Testis (tissue), 2 donors: ENCODE measurements at regions not wholly inside any gene's neighbourhood (a gene's known extent, or its start where the extent isn't known, plus 50 kb on each side); places are given as distances from the start of the nearest gene placed in this dataset.
"Not testable (repeated sequence)": the region's sequence is repeated elsewhere in the genome, so short reads cannot be mapped to it uniquely, and the experiment has no call there.

ENCODE experiments used
- DNase-seq: peaks from one replicate; pipeline ENCODE4 v3.0.0-alpha.2; 2019
- H3K27ac ChIP-seq, 2 donors: fragments of 200-600 bp; sonication (generic); one replicate each; pipeline ENCODE4 v1.5.1; 2019
- H3K27me3 ChIP-seq: fragments of 200-600 bp; sonication (generic); one replicate; pipeline ENCODE4 v1.5.1; 2019
- H3K36me3 ChIP-seq: fragments of 200-600 bp; sonication (generic); one replicate; pipeline ENCODE4 v1.5.1; 2017; ENCODE audit warnings: low read depth; ENCODE audit errors: missing control alignments
- H3K4me1 ChIP-seq: fragments of 200-600 bp; sonication (generic); one replicate; pipeline ENCODE4 v1.5.1; 2019
- H3K4me3 ChIP-seq, 2 donors: fragments of 200-600 bp; sonication (generic); one replicate each; pipeline ENCODE4 v1.5.1; 2017 to 2019
- H3K9me3 ChIP-seq: fragments of 200-600 bp; sonication (generic); one replicate; pipeline ENCODE4 v1.5.1; 2017
- POLR2A ChIP-seq: fragments of 450-650 bp; IDR thresholded peaks from one replicate; pipeline ENCODE4 v1.6.1; 2017; ENCODE audit warnings: antibody characterized with exemption, mild to moderate bottlenecking, moderate library complexity
- WGBS, 2 donors: methylation state at CpG; one replicate each; pipeline ENCODE4 v1.1.5; 2018; 5-methylcytosine and 5-hydroxymethylcytosine counted together
- intact Hi-C: fragments of 100-400 bp; cut with DNase I; formaldehyde crosslinking; loops from one replicate; pipeline ENCODE4 v1.15.1; 2023; ENCODE audit warnings: low total_unique reads
- TF ChIP-seq, protein P1 (sequence below), 3 experiments: fragments of 450-650 bp in 2 of 3; fragments of 200-600 bp in 1 of 3; sonication (generic) in 1 of 3; IDR thresholded peaks; one replicate each; pipeline ENCODE4 v1.5.1; 2016 to 2019; ENCODE audit warnings: antibody characterized with exemption in 3 of 3, mild to moderate bottlenecking in 2 of 3, moderate library complexity in 1 of 3

DNA sequence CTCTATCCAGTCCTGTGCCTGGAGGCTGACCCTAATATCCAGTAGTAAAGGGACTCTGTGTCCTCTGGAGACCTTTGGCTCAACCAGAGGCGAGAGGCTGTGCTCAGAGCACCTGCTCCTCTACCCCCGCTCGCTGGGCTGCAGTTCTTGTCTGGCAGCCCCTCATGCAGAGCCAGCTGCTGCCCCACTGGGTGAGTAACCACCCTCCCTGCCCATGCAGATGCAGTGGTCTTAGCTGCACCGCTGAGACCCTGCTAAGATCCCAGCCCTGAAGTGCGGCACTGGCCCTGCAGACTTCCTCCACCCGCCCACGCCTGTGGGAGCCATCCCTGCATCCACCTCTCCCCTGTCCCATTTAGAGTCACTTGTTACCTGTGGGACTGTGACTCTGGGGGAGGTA is 347.5 kb upstream of the SFSWAP start:
- Histone ChIP-seq H3K4me3 (no peak overlapping the region), H3K27ac (no peak overlapping the region), H3K9me3 (no peaks in the 10 kb centered on the region), H3K4me1 (peaks cover 21% of the 10 kb centered on the region), H3K36me3 (no peaks in the 10 kb centered on the region), H3K27me3 (no peaks in the 10 kb centered on the region)
- 88 to 94% methylated on average over 6 to 7 of the region's 7 CpGs for WGBS, 2 donors
- intact Hi-C loops: no loop called here
- DNase-seq: peak; percentile 12
- TF ChIP-seq, protein P1, sequence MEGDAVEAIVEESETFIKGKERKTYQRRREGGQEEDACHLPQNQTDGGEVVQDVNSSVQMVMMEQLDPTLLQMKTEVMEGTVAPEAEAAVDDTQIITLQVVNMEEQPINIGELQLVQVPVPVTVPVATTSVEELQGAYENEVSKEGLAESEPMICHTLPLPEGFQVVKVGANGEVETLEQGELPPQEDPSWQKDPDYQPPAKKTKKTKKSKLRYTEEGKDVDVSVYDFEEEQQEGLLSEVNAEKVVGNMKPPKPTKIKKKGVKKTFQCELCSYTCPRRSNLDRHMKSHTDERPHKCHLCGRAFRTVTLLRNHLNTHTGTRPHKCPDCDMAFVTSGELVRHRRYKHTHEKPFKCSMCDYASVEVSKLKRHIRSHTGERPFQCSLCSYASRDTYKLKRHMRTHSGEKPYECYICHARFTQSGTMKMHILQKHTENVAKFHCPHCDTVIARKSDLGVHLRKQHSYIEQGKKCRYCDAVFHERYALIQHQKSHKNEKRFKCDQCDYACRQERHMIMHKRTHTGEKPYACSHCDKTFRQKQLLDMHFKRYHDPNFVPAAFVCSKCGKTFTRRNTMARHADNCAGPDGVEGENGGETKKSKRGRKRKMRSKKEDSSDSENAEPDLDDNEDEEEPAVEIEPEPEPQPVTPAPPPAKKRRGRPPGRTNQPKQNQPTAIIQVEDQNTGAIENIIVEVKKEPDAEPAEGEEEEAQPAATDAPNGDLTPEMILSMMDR (IDR thresholded peaks at IDR 0.05): no peak
- TF ChIP-seq POLR2A: no peak

DNA sequence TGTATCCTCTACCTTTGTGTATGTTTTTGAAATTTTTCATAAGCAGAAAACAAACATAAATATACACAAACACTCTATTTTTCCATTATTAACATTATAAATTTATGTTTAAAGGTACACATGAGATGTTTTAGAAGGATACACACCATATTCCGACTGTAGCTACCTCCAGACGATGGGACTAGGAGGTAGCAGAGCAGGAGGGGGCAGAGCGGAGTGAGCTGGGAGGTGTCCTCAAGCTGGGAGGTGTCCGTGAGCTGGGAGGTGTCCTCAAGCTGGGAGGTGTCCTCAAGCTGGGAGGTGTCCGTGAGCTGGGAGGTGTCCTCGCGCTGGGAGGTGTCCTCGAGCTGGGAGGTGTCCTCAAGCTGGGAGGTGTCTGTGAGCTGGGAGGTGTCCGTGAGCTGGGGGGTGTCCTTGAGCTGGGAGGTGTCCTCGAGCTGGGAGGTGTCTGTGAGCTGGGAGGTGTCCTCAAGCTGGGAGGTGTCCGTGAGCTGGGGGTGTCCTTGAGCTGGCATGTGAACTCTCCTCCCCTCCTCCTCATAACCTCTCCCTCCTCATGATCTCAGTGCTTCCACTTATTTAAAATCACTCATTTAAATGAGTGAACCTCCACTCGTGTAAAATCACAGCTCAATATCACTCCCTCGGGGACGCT is 346.9 kb upstream of the SFSWAP start:
- H3K36me3 ChIP-seq: no peaks in the 10 kb centered on the region
- H3K9me3 ChIP-seq: no peaks in the 10 kb centered on the region
- WGBS, 2 donors: 47 to 64% methylated on average over 10 to 13 of the region's 14 CpGs
- TF ChIP-seq, protein P1 (IDR thresholded peaks at IDR 0.05): no peak
- no peak for TF ChIP-seq POLR2A
- no peaks in the 10 kb centered on the region for H3K27me3 ChIP-seq
- intact Hi-C loops: no loop called here
- H3K4me3 ChIP-seq: no peak overlapping the region
- no peak overlapping the region for H3K27ac ChIP-seq
- DNase-seq: peak; percentile 16
- H3K4me1 ChIP-seq: peaks cover 27% of the 10 kb centered on the region

DNA sequence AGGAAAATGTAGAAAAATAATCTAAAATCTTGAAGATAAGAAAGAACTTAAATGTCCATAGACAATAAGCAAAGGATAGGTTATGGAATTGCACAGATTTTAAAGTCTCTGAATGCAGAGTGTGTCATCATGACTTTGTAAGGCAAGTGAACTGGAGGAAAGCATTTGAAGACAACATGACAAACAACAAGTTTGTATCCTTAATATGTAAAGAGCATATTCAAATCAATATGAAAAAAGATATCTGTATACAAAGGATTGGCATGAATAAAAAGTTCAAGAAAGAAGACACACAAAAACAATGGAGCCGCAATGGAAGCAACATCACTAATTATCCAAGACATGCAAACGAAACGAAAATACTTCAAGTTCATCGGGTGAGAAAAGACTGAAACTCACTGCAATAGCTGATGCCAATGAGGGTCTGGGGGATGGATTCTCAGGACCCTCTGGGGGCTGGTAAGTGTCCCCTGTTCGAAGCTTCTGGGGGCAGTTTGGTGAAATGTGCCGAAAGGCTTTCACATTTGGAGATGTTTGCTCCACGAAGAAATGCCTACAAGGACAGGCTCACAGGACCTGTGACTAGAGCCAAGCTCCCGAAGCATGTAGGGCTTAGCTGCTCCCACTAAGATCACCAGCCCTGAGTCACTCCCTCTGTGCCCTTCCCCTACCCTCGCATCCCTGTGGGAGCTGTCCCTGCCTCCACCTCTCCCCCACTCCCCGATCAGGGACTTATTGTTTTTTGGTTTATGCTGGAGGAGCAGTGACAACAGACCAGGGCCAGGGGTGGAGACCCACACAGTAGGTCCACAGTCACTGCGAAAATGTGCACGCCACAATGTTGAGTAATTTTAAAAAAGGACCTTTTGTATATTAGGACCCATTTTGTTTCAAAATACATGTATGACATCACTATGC is 345.7 kb upstream of the SFSWAP start:
- 79 to 85% methylated on average over 12 of the region's 12 CpGs for WGBS, 2 donors
- no peak for TF ChIP-seq POLR2A
- DNase-seq: peak; percentile 35
- Histone ChIP-seq H3K4me1 (peaks cover 27% of the 10 kb centered on the region), H3K9me3 (no peaks in the 10 kb centered on the region), H3K27ac (peak overlapping the region in 1 of 2 donors; percentile 39), H3K27me3 (no peaks in the 10 kb centered on the region), H3K36me3 (no peaks in the 10 kb centered on the region), H3K4me3 (no peak overlapping the region)
- intact Hi-C loops: no loop called here

DNA sequence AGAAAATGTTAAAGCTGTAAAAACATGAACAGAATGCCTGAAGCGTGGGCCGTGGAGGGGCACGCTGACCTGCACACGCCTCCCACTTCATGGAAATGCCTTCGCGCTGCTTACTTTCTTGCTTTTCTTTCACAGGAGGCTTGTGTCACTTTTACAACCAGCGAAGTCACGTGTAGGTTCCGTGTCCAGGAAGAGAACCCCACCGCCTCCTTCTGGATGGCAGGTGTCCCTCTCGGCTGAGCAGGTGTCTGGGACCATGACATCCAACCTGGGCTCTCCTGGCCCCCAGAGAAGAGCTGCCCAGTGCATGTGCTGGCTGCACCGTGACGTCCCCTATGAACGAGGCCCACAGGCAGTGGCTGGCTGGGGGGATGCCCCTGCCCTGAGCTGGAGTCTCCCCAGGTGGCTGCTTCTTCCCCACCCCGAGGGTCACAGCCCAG is 345.0 kb upstream of the SFSWAP start:
- no peak for TF ChIP-seq POLR2A
- TF ChIP-seq, protein P1 (IDR thresholded peaks at IDR 0.05): no peak
- WGBS, 2 donors: 77 to 85% methylated on average over 15 of the region's 15 CpGs
- Histone ChIP-seq H3K27ac (peak overlapping the region; percentile 39 to 59), H3K27me3 (no peaks in the 10 kb centered on the region), H3K9me3 (no peaks in the 10 kb centered on the region), H3K36me3 (no peaks in the 10 kb centered on the region), H3K4me3 (no peak overlapping the region), H3K4me1 (peaks cover 27% of the 10 kb centered on the region)
- intact Hi-C loops: no loop called here
- DNase-seq: no peak

DNA sequence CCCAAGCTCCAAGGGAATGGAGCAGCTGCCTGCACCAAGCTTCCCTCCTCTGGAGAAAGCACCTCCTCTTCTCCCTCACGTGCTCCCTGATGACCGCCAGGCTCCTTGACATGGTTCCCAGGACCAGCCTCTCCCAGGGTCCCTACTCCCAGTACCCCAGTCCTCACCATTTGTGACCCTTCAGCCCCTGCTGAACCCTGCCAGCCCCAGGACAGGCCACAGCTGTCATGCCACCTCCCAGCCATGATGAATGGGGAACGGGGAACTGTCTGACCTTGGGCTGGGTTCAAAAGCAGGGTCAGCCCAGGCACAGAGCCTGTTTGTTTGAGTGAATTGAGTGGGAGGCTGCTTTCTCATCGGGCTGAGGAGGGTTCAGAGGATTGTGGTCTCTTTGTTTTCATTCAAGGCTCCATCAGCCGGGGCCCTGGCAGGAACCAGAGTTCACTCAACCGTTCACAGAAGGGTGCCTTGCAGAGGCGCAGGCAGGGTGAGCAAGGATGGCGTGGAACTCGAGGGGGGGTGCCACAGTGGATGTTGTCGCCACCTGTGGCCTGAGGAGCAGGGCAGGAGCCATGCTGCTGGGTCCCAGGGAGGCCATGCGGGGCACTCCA is 344.5 kb upstream of the SFSWAP start:
- peak; percentile 74 for DNase-seq
- 67 to 94% methylated on average over 6 to 11 of the region's 11 CpGs for WGBS, 2 donors
- H3K27me3 ChIP-seq: no peaks in the 10 kb centered on the region
- TF ChIP-seq, protein P1 (IDR thresholded peaks at IDR 0.05): no peak
- no peak for TF ChIP-seq POLR2A
- H3K9me3 ChIP-seq: no peaks in the 10 kb centered on the region
- H3K4me1 ChIP-seq: peaks cover 27% of the 10 kb centered on the region
- H3K36me3 ChIP-seq: no peaks in the 10 kb centered on the region
- intact Hi-C loops: no loop called here
- H3K4me3 ChIP-seq: no peak overlapping the region
- H3K27ac ChIP-seq: peak overlapping the region; percentile 39 to 59

DNA sequence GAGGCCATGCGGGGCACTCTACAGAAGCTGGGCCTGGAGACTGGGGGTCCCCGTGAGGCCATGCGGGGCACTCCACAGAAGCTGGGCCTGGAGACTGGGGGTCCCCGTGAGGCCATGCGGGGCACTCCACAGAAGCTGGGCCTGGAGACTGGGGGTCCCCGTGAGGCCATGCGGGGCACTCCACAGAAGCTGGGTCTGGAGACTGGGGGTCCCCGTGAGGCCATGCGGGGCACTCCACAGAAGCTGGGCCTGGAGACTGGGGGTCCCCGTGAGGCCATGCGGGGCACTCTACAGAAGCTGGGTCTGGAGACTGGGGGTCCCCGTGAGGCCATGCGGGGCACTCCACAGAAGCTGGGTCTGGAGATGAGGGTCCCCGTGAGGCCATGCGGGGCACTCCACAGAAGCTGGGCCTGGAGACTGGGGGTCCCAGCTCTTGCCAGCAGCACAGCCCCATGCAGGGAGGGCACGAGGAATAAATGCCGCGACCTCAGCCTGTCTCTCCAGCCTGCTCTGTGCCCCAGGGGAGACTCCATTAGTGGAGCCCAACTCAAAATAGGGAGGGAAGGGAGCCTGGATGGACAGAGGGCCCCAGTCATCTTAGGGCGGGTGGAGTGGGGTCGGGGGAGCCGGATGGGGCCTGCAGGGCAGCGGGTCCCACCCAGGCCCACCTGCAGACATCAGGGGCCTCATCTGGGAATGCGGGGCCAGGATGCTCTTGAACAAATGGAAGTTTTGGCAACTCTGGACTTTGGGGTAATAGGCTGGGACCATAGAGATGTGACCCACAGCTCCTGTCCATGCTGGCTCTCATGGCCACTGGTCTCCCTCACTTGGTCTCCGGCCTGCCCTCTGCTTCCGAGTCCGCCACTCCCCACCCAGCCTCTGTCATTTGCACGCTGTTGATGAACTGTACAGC is 343.6 kb upstream of the SFSWAP start:
- Histone ChIP-seq H3K27ac (peak overlapping the region; percentile 13 to 59), H3K4me1 (peaks cover 27% of the 10 kb centered on the region)
- peak; percentile 15 for DNase-seq
- H3K9me3 ChIP-seq, H3K36me3 ChIP-seq, intact Hi-C loops, H3K4me3 ChIP-seq, H3K27me3 ChIP-seq: not testable (repeated sequence)
- 73 to 74% methylated on average over 11 to 12 of the region's 27 CpGs for WGBS, 2 donors
